PC-9 (cell line): ENCODE measurements at regions not wholly inside any gene's neighbourhood (a gene's known extent, or its start where the extent isn't known, plus 50 kb on each side); places are given as distances from the start of the nearest gene placed in this dataset.

Experiments used
- CTCF ChIP-seq: fragments of 200-600 bp; sonication (generic); conservative IDR thresholded peaks from 2 replicates; pipeline ENCODE4 v1.6.1; 2017; ENCODE audit warnings: mixed run types, antibody characterized with exemption, mild to moderate bottlenecking, moderate library complexity
- EZH2 ChIP-seq: fragments of 200-600 bp; sonication (generic); IDR thresholded peaks from 2 replicates; pipeline ENCODE4 v1.8.0; 2017; ENCODE audit warnings: antibody characterized with exemption, low read depth

GRCh38 chr4:111213531-111213930 is 590.7 kb upstream of the PITX2 start:
- no peak for TF ChIP-seq EZH2
- TF ChIP-seq CTCF: no peak
